Nephron progenitor cell (in vitro differentiated cells): ENCODE measurements at regions not wholly inside any gene's neighbourhood (a gene's known extent, or its start where the extent isn't known, plus 50 kb on each side); places are given as distances from the start of the nearest gene placed in this dataset.

ENCODE experiments used
- DNase-seq: peaks from one replicate; pipeline ENCODE4 v3.0.0; 2021
- H3K27ac Mint-ChIP-seq: 2 replicates; pipeline ENCODE4 v1.8.0; 2021; ENCODE audit warnings: mild to moderate bottlenecking, moderate library complexity, mixed read lengths
- H3K27me3 Mint-ChIP-seq: 2 replicates; pipeline ENCODE4 v1.8.0; 2021; ENCODE audit warnings: mild to moderate bottlenecking, low read depth, mixed read lengths; ENCODE audit not compliant: poor library complexity
- H3K36me3 Mint-ChIP-seq: 2 replicates; pipeline ENCODE4 v1.8.0; 2021; ENCODE audit warnings: low read depth, mixed read lengths
- H3K4me1 Mint-ChIP-seq: 2 replicates; pipeline ENCODE4 v1.8.0; 2021; ENCODE audit warnings: mixed read lengths
- H3K4me3 Mint-ChIP-seq: 2 replicates; pipeline ENCODE4 v1.8.0; 2021; ENCODE audit warnings: mild to moderate bottlenecking, moderate library complexity, mixed read lengths
- H3K9me3 Mint-ChIP-seq: 2 replicates; pipeline ENCODE4 v1.8.0; 2021; ENCODE audit warnings: mild to moderate bottlenecking, moderate library complexity, mixed read lengths
- TF ChIP-seq, protein P1 (sequence below): fragments of 200-600 bp; sonication (generic); IDR thresholded peaks from 2 replicates; pipeline ENCODE4 v1.5.0; 2021; ENCODE audit warnings: antibody characterized with exemption

DNA sequence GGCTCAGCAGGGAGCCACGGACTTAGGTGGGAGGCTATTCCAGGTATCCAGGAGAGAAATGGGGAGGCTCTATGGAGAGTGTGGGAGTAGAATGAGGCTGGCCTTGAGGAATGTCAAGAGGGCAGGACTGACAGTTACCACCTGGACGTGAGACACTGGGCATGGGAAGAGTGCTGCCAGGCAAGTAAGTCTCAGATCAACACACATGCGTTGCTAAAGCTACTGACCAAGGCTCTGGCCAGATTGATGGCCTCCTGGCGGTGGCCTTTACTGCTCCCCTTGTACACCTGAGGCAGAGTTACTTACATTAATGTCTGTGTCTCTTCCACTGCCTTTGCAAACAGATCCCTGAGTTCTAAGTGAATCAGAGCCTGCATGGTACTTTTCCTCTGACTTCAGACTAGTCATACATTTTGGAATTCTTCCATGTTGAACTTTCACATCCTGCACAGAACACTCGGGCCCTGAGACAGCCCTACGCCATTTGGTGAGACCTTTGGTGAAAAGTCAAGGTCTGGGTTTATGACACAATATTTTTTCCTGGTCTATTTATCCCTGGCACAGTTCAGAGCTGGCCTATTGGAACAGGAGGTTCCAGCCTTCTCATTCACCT lies 398.8 kb upstream of the TRIB2 start:
- Mint-ChIP-seq H3K36me3 (no peaks in the 10 kb centered on the region), H3K27ac (no peak overlapping the region), H3K27me3 (peaks cover 3% of the 10 kb centered on the region), H3K4me1 (peaks cover 53% of the 10 kb centered on the region), H3K9me3 (no peaks in the 10 kb centered on the region), H3K4me3 (no peak overlapping the region)
- DNase-seq: no peak
- TF ChIP-seq, protein P1, sequence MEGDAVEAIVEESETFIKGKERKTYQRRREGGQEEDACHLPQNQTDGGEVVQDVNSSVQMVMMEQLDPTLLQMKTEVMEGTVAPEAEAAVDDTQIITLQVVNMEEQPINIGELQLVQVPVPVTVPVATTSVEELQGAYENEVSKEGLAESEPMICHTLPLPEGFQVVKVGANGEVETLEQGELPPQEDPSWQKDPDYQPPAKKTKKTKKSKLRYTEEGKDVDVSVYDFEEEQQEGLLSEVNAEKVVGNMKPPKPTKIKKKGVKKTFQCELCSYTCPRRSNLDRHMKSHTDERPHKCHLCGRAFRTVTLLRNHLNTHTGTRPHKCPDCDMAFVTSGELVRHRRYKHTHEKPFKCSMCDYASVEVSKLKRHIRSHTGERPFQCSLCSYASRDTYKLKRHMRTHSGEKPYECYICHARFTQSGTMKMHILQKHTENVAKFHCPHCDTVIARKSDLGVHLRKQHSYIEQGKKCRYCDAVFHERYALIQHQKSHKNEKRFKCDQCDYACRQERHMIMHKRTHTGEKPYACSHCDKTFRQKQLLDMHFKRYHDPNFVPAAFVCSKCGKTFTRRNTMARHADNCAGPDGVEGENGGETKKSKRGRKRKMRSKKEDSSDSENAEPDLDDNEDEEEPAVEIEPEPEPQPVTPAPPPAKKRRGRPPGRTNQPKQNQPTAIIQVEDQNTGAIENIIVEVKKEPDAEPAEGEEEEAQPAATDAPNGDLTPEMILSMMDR: no peak

DNA sequence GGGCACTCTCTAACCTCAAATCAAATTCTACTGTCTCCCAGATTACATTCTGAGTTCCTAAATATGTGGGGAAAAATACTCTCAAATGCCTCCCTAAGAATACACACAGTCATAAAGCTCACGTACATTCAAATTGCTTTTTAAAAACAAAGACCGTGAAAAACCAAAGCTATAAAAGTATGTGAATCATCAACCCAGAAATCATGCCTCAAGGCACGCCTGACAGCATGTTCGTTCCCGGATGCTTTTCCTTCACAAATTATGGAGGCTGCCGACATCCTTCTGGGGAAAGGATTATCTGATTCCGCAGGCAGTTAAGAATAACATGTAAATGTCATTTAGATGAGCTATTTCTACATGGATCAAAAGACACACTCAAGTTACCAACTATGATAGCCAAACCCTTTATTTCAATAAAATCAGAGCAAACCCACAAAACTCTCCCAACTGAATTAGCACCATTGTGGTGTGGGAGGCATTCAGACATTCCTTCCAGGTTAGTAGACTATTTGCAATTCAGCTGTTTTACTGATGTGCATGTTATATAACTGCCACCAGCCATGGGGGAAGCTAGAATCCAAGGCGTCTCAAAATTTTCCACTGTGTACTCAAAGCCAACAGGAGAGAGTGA lies 398.2 kb upstream of the TRIB2 start:
- Mint-ChIP-seq H3K27me3 (peaks cover 3% of the 10 kb centered on the region), H3K4me3 (no peak overlapping the region), H3K4me1 (peaks cover 47% of the 10 kb centered on the region), H3K27ac (no peak overlapping the region), H3K36me3 (no peaks in the 10 kb centered on the region), H3K9me3 (no peaks in the 10 kb centered on the region)
- no peak for DNase-seq
- TF ChIP-seq, protein P1: no peak

DNA sequence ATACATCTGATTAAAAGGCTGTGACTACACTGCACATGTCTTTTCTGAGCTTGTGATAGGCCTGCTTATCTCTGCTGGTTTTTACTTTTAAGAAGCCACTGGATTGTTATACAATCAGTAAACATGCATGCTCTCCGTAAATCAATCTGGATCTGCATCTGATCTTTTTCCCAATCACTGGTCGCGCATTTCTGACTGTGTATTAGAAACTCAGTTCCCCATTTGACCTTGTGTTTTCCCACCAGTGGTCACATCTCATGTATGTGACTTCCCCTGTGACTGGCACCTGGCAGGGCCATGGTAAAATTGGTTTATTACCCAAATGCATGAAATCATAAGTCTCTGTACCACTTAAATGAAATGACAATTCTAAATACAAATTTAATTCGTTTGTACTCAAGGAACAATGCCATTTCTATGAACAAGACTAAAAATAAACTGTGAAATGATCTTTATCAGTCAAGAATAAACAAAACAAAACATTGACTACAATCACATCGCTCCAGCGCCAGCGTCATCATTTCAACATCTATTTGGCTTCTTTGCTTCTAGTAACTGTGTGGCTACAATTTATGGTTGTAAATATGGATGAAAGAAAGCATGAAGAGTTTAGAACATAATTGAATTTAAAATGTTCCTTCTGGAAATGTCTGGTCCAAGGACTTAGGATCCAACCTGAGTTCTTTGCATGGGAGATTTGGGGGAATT lies 396.6 kb upstream of the TRIB2 start:
- peak overlapping the region; percentile 77 for H3K27ac Mint-ChIP-seq
- H3K36me3 Mint-ChIP-seq: no peaks in the 10 kb centered on the region
- TF ChIP-seq, protein P1: no peak
- DNase-seq: no peak
- no peak overlapping the region for H3K4me3 Mint-ChIP-seq
- peaks cover 3% of the 10 kb centered on the region for H3K27me3 Mint-ChIP-seq
- H3K9me3 Mint-ChIP-seq: no peaks in the 10 kb centered on the region
- H3K4me1 Mint-ChIP-seq: peaks cover 33% of the 10 kb centered on the region

DNA sequence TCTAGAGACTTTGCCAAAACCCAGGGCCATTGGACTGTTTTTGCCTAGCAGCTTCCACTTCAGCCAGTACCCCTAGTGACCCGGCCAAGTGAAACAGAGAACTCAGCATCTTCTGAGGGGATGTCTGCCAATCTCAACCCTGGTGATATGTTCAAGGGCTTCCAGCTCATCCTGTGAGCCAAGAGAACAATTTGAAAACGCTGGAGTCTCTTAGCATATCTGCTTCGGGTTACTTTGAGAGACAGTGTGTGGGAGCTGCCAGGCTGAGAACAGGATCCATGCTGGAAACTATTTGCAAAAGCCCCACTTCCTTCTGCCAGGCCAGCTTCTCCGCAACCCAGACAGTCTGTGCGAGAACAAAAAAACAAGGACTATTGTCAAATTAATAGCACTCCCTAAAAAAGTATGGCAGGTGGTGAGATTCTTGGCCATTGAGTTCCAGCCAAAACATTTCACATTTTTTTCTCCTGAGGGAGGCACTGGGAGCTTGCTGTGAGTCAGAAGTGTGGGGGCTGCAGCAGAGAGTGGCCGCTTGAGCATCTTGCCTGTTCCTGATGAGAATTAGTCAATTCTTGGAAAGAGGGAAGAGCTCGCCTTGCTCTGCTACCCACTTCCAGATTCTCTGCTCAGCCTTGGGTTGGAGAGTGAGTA lies 395.6 kb upstream of the TRIB2 start:
- Mint-ChIP-seq H3K4me1 (peaks cover 33% of the 10 kb centered on the region), H3K27ac (peak overlapping the region; percentile 77), H3K36me3 (no peaks in the 10 kb centered on the region), H3K9me3 (no peaks in the 10 kb centered on the region), H3K4me3 (no peak overlapping the region), H3K27me3 (peaks cover 3% of the 10 kb centered on the region)
- TF ChIP-seq, protein P1: no peak
- DNase-seq: no peak

DNA sequence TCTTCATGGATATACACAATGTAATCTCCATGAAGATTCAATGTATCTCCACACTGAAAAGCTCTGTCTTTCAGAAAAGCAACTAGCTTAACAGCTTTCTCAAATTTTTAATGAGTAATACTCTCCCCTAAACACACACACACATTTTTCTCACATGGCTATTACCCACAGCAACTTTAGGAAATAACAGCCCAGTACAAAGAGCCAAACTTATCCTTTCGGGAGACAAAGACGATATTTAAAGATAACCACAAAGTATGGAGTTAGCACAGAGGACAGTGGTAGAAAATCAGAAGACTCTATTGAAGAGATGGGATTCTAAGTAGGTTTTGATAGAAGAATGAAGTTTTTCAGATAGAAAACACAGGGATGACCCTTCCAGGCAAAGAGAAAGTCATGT lies 394.9 kb upstream of the TRIB2 start:
- TF ChIP-seq, protein P1: no peak
- Mint-ChIP-seq H3K4me3 (no peak overlapping the region), H3K4me1 (peaks cover 33% of the 10 kb centered on the region), H3K27me3 (peaks cover 2% of the 10 kb centered on the region), H3K9me3 (no peaks in the 10 kb centered on the region), H3K27ac (no peak overlapping the region), H3K36me3 (no peaks in the 10 kb centered on the region)
- DNase-seq: no peak
